Tibial nerve (tissue), 4 donors: ENCODE measurements at regions not wholly inside any gene's neighbourhood (a gene's known extent, or its start where the extent isn't known, plus 50 kb on each side); places are given as distances from the start of the nearest gene placed in this dataset.

Experiments
- DNase-seq, 2 donors: peaks; one replicate each; pipeline ENCODE4 v3.0.0-alpha.2; 2019; ENCODE audit warnings: low spot score in 2 of 2
- H3K27ac ChIP-seq, 4 donors: fragments of 200-600 bp; sonication (generic) in 3 of 4; one replicate each; pipeline ENCODE4 v1.5.1; 2017 to 2019; ENCODE audit warnings: mild to moderate bottlenecking in 1 of 4
- H3K27me3 ChIP-seq, 2 donors: fragments of 200-600 bp; sonication (generic) in 1 of 2; one replicate each; pipeline versions ENCODE4 v1.5.1 to v1.6.0; 2017 to 2019
- H3K36me3 ChIP-seq, 3 donors: fragments of 200-600 bp; sonication (generic); one replicate each; pipeline ENCODE4 v1.5.1; 2018 to 2019
- H3K4me1 ChIP-seq, 4 donors: fragments of 200-600 bp; sonication (generic) in 3 of 4; one replicate each; pipeline ENCODE4 v1.5.1; 2017 to 2019
- H3K4me3 ChIP-seq, 4 donors: fragments of 200-600 bp; sonication (generic) in 3 of 4; one replicate each; pipeline ENCODE4 v1.5.1; 2017 to 2019; ENCODE audit warnings: mild to moderate bottlenecking in 1 of 4, moderate library complexity in 1 of 4
- H3K9me3 ChIP-seq, 4 donors: fragments of 200-600 bp; sonication (generic) in 3 of 4; one replicate each; pipeline ENCODE4 v1.5.1; 2017 to 2019
- CTCF ChIP-seq, 5 experiments: fragments of 200-600 bp in 3 of 5; fragments of 450-650 bp in 2 of 5; sonication (generic) in 3 of 5; IDR thresholded peaks; one replicate each; pipeline ENCODE4 v1.5.1; 2016 to 2019; ENCODE audit warnings: antibody characterized with exemption in 5 of 5, mild to moderate bottlenecking in 3 of 5, moderate library complexity in 2 of 5
- EP300 ChIP-seq, 2 donors: sonication (generic); formaldehyde crosslinking; IDR thresholded peaks; one replicate each; pipeline ENCODE4 v1.6.1; 2017; ENCODE audit warnings: antibody characterized with exemption in 2 of 2, mild to moderate bottlenecking in 1 of 2
- POLR2A ChIP-seq, 2 donors: fragments of 450-650 bp; IDR thresholded peaks; one replicate each; pipeline ENCODE4 v1.6.1; 2017; ENCODE audit warnings: antibody characterized with exemption in 2 of 2, mild to moderate bottlenecking in 2 of 2, moderate library complexity in 2 of 2
- WGBS, 2 donors: methylation state at CpG; one replicate each; pipeline ENCODE4 v1.1.5; 2018; 5-methylcytosine and 5-hydroxymethylcytosine counted together

GRCh38 chr7:97468493-97468892 is 263.4 kb upstream of the TAC1 start:
- TF ChIP-seq POLR2A (IDR thresholded peaks at IDR 0.05), result no peak
- TF ChIP-seq EP300 (IDR thresholded peaks at IDR 0.05), result no peak
- WGBS, 2 donors, result 79 to 87% methylated on average over 3 of the region's 3 CpGs
- Histone ChIP-seq H3K27ac (no peak overlapping the region), H3K27me3 (no peaks in the 10 kb centered on the region), H3K4me3 (no peak overlapping the region), H3K36me3 (no peaks in the 10 kb centered on the region), H3K4me1 (no peaks in the 10 kb centered on the region), H3K9me3 (no peaks in the 10 kb centered on the region)
- DNase-seq, result no peak

GRCh38 chr7:97470726-97471125 is 261.2 kb upstream of the TAC1 start:
- TF ChIP-seq EP300 (IDR thresholded peaks at IDR 0.05) (no peak), POLR2A (IDR thresholded peaks at IDR 0.05) (no peak), CTCF (IDR thresholded peaks at IDR 0.05) (no peak)
- H3K4me1 ChIP-seq, result no peaks in the 10 kb centered on the region
- no peaks in the 10 kb centered on the region for H3K9me3 ChIP-seq
- no peak overlapping the region for H3K4me3 ChIP-seq
- no peak for DNase-seq
- no peaks in the 10 kb centered on the region for H3K27me3 ChIP-seq
- H3K27ac ChIP-seq, result no peak overlapping the region
- no peaks in the 10 kb centered on the region for H3K36me3 ChIP-seq
- 81 to 83% methylated on average over 5 of the region's 5 CpGs for WGBS, 2 donors

GRCh38 chr7:97471491-97471890 is 260.4 kb upstream of the TAC1 start:
- no peak overlapping the region for H3K4me3 ChIP-seq
- no peaks in the 10 kb centered on the region for H3K4me1 ChIP-seq
- no peaks in the 10 kb centered on the region for H3K27me3 ChIP-seq
- H3K27ac ChIP-seq, result no peak overlapping the region
- no peaks in the 10 kb centered on the region for H3K9me3 ChIP-seq
- no peaks in the 10 kb centered on the region for H3K36me3 ChIP-seq
- DNase-seq, result no peak
- WGBS, 2 donors, result 70 to 75% methylated on average over 3 of the region's 3 CpGs
- TF ChIP-seq EP300 (IDR thresholded peaks at IDR 0.05) (no peak), CTCF (IDR thresholded peaks at IDR 0.05) (no peak), POLR2A (IDR thresholded peaks at IDR 0.05) (no peak)

GRCh38 chr7:97479740-97480290 is 252.1 kb upstream of the TAC1 start:
- DNase-seq, result no peak
- Histone ChIP-seq H3K27ac (no peak overlapping the region), H3K4me3 (no peak overlapping the region), H3K4me1 (no peaks in the 10 kb centered on the region), H3K9me3 (no peaks in the 10 kb centered on the region), H3K27me3 (no peaks in the 10 kb centered on the region), H3K36me3 (no peaks in the 10 kb centered on the region)
- WGBS, 2 donors, result 34 to 47% methylated on average over 6 of the region's 6 CpGs
- TF ChIP-seq EP300 (IDR thresholded peaks at IDR 0.05) (no peak), POLR2A (IDR thresholded peaks at IDR 0.05) (no peak), CTCF (IDR thresholded peaks at IDR 0.05) (no peak)

GRCh38 chr7:97480772-97481390 is 251.0 kb upstream of the TAC1 start:
- no peaks in the 10 kb centered on the region for H3K36me3 ChIP-seq
- H3K9me3 ChIP-seq, result no peaks in the 10 kb centered on the region
- H3K4me1 ChIP-seq, result no peaks in the 10 kb centered on the region
- WGBS, 2 donors, result 37 to 41% methylated on average over 3 of the region's 3 CpGs
- DNase-seq, result no peak
- H3K4me3 ChIP-seq, result no peak overlapping the region
- no peaks in the 10 kb centered on the region for H3K27me3 ChIP-seq
- no peak overlapping the region for H3K27ac ChIP-seq
- TF ChIP-seq EP300 (IDR thresholded peaks at IDR 0.05) (no peak), CTCF (IDR thresholded peaks at IDR 0.05) (no peak), POLR2A (IDR thresholded peaks at IDR 0.05) (no peak)
